ENCODE measurements at regions not wholly inside any gene's neighbourhood (a gene's known extent, or its start where the extent isn't known, plus 50 kb on each side); places are given as distances from the start of the nearest gene placed in this dataset.

- Histone ChIP-seq H2BK20ac (ENCODE audit: low read length) (no peak overlapping the region), H3K36me3 (ENCODE audit: control insufficient read depth in 2 of 4, insufficient read depth in 4 of 4, low read length in 3 of 4) (no peaks in the 10 kb centered on the region), H2AK5ac (ENCODE audit: low read depth, low read length) (no peak overlapping the region), H3K79me2 (ENCODE audit: control insufficient read depth in 1 of 2, insufficient read depth in 2 of 2, low read length in 2 of 2) (no peaks in the 10 kb centered on the region), H2BK5ac (ENCODE audit: low read depth, low read length) (no peak overlapping the region), H3K9ac (replicated peaks in 1 of 4; ENCODE audit: extremely low read depth in 1 of 4, low read depth in 3 of 4, low read length in 3 of 4) (no peak overlapping the region), H2AFZ (ENCODE audit: low read length) (no peak overlapping the region), H2BK120ac (replicated peaks; ENCODE audit: low read depth, low read length) (no peak overlapping the region), H3K27me3 (replicated peaks in 1 of 4; ENCODE audit: control insufficient read depth in 3 of 4, extremely low read depth in 1 of 4, insufficient read depth in 3 of 4, low read length in 3 of 4) (no peaks in the 10 kb centered on the region), H3K9me3 (ENCODE audit: insufficient read depth in 2 of 2, low read depth in 1 of 2, low read length in 1 of 2) (no peaks in the 10 kb centered on the region), H3K4ac (replicated peaks; ENCODE audit: insufficient read length, low read depth, low read length) (no peak overlapping the region), H3K23me2 (ENCODE audit: low read depth, low read length) (no peaks in the 10 kb centered on the region), H4K8ac (ENCODE audit: extremely low read depth, insufficient read depth, low read length) (no peak overlapping the region), H2BK12ac (ENCODE audit: low read depth, low read length) (no peak overlapping the region), H2BK15ac (ENCODE audit: low read length) (no peak overlapping the region), H3K4me1 (replicated peaks in 1 of 4; ENCODE audit: control insufficient read depth in 3 of 4, insufficient read depth in 4 of 4, low read length in 3 of 4) (no peaks in the 10 kb centered on the region; a peak in 1 of 7 replicates), H3K79me1 (ENCODE audit: low read depth, low read length) (no peaks in the 10 kb centered on the region), H4K20me1 (replicated peaks in 1 of 2; ENCODE audit: control insufficient read depth in 1 of 2, insufficient read depth in 2 of 2, low read length in 2 of 2) (no peaks in the 10 kb centered on the region), H4K91ac (replicated peaks; ENCODE audit: insufficient read length, low read length) (no peak overlapping the region), H3K56ac (replicated peaks; ENCODE audit: insufficient read length, low read depth, low read length) (no peak overlapping the region), H3K23ac (ENCODE audit: insufficient read length) (no peak overlapping the region), H4K5ac (ENCODE audit: insufficient read length, low read depth, low read length) (no peak overlapping the region), H3K18ac (ENCODE audit: extremely low read depth, low read length) (no peak overlapping the region), H3K4me2 (ENCODE audit: insufficient read depth in 1 of 2, low read depth in 2 of 2, low read length in 2 of 2) (no peak overlapping the region), H3K27ac (ENCODE audit: low read depth, low read length) (no peak overlapping the region), H3K4me3 (ENCODE audit: extremely low read depth in 1 of 4, insufficient read depth in 2 of 4, low read depth in 3 of 4, low read length in 4 of 4) (no peak overlapping the region), H3K14ac (ENCODE audit: insufficient read length) (no peak overlapping the region)
- no peak for FAIRE-seq
- no peak for DNase-seq (ENCODE audit: low read depth in 1 of 2, low spot score in 2 of 2)
- POLR2A ChIA-PET (ENCODE audit: partially characterized antibody): no interaction called here
- CTCF ChIA-PET (ENCODE audit: partially characterized antibody): no interaction called here
- WGBS, 2 experiments (ENCODE audit: extremely low coverage in 1 of 2, insufficient coverage in 1 of 2, insufficient read length in 1 of 2, insufficient replicate concordance in 2 of 2, low coverage in 1 of 2, low lambda C conversion rate in 2 of 2, missing lambda C conversion rate in 1 of 2): 79 to 100% methylated on average over 1 to 2 of the region's 2 CpGs
- TF ChIP-seq KDM1A (IDR thresholded peaks at IDR 0.05; ENCODE audit: borderline replicate concordance, low read length) (no peak), FOSL1 (IDR thresholded peaks at IDR 0.05; ENCODE audit: insufficient read depth, low read depth, low read length) (no peak)
Measured at GRCh38 chr10:88157981-88158465, 294.6 kb downstream of the PTEN start.

Data from H1 (cell line).